T-helper 2 cell treated with Interferon-gamma antibody and Interleukin-4, amounts not matched to agents 100 ng/mL and 5 ng/mL, for 36 hours (primary cell): ENCODE measurements at regions not wholly inside any gene's neighbourhood (a gene's known extent, or its start where the extent isn't known, plus 50 kb on each side); places are given as distances from the start of the nearest gene placed in this dataset.
"Not testable (repeated sequence)": the region's sequence is repeated elsewhere in the genome, so short reads cannot be mapped to it uniquely, and the experiment has no call there.

Experiments
- intact Hi-C: fragments of 100-400 bp; cut with micrococcal nuclease; formaldehyde crosslinking; loops from one replicate; pipeline ENCODE4 v1.15.1; 2023

- intact Hi-C loops, result no loop called here
Measured at GRCh38 chr20:19112828-19113227, 99.6 kb upstream of the SLC24A3 start.

DNA sequence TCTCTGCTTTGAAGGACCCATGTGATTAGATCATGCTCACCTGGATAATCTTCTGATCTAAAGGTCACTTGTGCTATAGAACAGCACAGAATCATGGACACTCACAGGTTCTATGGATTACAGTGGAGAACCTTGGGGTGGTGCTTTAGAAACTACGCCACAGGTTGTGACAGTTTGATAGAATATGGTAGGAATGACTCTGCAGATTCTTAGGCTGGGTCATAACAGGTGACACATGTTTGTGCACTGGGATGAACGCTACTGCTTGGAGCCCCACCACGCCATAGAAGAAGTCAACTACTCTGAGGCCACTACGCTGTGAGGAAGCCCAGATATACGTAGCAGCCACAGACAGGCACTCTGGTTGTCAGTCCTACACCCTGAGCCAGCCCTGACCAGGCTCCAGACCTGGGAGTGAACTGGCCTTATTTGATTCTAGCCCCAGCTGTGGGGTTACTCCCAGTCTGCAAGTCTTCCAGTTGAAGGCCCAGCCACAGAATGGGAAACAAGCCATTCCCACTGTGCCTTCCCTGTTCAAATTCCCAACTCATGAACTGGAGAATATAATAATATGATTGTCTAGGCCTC, 99.0 kb upstream of the SLC24A3 start:
- intact Hi-C loops, result no loop called here

- intact Hi-C loops, result no loop called here
Measured at GRCh38 chr20:19114410-19114809, 98.0 kb upstream of the SLC24A3 start.

DNA sequence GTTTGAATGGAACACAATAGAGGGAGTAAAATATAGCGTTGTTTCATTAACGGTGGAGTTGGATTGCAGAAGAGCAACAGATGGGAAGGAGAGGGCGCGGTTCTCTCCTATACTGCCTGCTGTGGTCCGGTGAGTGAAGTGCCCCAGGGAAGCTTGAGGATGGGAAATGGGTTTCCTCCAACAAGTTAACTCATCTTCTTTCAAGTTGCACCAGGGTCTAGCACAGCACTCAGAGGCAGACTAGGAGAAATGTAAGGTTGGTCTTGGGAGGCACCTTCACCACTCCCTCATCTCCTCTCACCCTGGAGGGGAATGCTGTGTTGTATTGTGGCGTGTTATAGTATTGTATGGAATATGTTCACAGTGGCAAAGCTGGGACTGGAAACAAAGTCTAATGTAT, 96.9 kb upstream of the SLC24A3 start:
- intact Hi-C loops, result no loop called here

DNA sequence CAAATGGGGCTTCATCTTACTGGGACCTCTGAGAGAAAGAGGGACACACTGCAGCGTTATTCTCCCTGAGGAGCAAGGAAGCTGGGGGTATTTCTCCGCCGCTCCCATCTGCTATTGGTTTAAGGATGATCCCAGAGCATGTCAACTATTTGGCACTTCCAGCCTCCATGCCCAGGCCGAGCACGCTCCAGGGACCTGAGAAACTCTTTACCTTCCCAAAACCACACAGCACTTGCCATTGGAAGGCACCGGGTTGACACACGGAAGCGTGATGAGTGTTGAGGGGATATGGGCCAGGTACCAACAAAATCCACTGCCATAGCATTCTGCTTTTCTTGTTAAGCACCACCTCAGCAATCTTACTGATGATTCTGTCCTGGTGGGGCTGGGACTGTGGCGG, 92.4 kb upstream of the SLC24A3 start:
- intact Hi-C loops, result no loop called here

DNA sequence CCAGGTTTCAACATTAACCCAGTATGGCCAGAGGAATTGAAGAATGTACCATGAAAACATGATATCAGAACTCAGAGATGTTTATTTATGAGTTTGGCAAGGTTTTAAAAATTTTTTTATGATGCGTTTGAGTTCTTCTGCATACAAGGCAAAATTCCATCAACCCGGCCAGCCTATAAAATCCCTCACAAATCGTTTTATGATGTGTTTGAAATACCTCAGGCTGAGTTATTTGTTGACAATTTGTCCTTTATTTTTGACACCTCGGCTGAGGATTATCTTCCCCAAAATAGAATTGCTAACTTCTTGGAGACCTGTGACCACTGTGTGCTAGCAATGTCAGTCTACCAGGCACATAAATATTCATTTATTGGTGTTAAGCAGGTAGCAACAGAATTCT, 91.9 kb upstream of the SLC24A3 start:
- intact Hi-C loops, result no loop called here

- intact Hi-C loops, result no loop called here
Measured at GRCh38 chr20:19121463-19121862, 91.0 kb upstream of the SLC24A3 start.

DNA sequence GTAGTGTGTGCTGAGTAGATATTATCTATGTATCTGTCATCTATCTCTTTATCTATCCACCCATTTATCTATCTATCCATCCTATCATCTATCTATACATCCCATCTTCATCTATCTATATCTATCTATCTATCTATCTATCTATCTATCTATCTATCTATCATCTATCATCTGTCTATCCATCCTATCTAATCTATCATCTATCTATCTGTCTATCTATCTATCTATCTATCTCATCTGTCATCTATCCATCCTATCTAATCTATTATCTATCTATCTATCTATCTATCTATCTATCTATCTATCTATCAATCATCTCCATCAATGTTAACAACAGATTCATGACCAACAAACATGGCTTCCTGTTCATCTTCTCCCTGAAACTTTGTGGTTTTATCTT, 90.5 kb upstream of the SLC24A3 start:
- intact Hi-C loops, result no loop called here

DNA sequence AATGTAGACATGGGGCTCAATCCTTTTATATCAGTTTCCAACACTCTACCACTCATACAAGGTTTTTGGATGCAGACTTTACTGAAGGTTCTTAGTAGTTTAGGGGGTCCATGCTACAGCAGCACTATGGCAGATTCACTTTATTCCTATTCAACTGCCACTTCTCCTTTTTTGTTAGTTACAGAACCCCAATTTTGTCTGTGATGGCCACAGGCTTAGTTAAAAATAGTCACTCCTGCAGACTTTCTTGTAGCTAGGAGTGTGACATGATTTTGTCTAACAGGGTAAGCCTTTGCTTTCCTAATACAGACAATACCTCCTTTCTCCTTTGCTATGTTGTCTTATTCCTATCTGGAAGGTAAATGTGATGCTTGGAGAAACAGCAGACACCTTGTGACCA, 90.0 kb upstream of the SLC24A3 start:
- intact Hi-C loops, result no loop called here

DNA sequence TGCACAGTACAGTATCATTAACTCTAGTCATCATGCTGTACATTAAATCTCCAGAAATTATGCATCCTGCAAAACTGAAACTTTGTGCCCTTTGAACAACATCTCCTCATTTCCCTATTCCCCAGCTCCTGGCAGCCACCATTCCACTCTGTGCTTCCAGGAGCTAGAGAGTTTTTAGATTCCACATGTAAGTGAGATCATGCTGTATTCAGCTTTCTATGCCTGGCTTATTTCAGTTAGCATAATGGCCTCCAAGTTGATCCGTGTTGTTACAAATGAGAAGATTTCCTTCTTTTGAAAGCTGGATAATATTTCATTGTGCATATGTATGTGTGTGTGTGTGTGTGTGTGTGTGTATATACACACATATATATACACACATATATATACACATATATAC, 86.9 kb upstream of the SLC24A3 start:
- intact Hi-C loops, result no loop called here

- intact Hi-C loops, result no loop called here
Measured at GRCh38 chr20:19129306-19129705, 83.1 kb upstream of the SLC24A3 start.

DNA sequence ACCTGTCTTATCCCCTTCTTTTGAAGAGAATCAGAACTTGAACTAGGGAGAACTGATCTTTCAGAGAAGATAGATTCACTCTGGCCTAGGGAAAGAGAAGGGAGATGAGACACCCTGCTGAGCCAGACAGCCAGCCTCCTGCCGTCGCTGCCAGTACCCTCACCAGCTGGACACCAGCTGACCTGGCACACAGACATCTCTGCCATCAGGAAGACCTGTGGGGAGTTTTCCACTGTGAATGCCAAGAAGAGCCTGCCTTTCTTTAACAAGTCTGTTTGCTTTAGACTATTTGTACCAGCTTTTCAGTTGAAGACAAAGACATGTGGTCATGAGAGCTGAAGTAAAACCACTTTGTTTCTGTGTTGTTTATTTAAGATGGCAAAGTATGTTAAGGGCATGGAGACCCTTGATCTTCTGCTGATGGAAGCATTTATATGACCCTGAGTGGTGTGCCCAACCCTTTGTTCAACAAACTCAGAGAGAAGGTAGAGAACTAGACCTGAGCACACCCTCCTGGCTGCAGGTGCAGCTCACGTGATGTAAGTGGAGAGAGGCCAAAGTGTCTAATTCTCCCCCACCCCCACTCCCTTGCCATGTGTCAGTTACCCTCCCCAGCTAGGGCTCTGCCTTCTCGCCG, 82.3 kb upstream of the SLC24A3 start:
- intact Hi-C loops, result no loop called here

- intact Hi-C loops, result no loop called here
Measured at GRCh38 chr20:19130613-19130984, 81.8 kb upstream of the SLC24A3 start.

DNA sequence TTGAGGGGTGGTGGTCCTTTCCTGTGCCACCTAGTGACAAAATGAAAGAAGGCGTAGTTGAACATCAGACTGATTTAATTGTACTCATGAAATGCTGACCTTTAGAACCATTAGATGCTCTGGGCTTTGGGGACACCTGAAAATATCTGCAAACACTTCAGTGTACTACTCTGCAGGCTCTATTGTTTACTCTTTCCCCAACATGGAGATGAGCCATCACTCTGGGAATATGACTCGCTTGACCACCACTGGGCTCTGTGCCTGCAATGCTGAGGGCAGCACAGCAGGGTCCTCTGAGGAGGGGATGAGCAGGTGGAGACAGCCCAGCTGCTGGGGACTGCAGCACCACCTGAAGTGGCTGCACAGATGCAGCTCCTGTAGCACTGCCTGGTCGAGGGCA, 74.8 kb upstream of the SLC24A3 start:
- intact Hi-C loops, result no loop called here

DNA sequence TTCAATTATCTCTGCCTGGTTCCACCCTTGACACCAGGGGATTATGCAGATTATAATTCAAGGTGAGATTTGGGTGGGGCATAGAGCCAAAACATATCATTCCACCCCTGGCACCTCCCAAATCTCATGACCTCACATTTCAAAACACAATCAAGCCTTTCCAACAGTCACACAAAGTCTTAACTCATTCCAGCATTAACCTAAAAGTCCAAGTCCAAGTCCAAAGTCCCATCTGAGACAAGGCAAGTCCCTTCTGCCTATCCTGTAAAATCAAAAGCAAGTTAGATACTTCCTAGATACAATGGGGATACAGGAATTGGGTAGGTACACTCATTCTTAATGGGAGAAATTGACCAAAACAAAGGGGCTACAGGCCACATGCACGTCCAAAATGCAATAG, 73.7 kb upstream of the SLC24A3 start:
- intact Hi-C loops, result no loop called here

GRCh38 chr20:19139584-19139983, 72.9 kb upstream of the SLC24A3 start:
- intact Hi-C loops, result not testable (repeated sequence)

GRCh38 chr20:19141998-19142397, 70.4 kb upstream of the SLC24A3 start:
- intact Hi-C loops, result no loop called here

DNA sequence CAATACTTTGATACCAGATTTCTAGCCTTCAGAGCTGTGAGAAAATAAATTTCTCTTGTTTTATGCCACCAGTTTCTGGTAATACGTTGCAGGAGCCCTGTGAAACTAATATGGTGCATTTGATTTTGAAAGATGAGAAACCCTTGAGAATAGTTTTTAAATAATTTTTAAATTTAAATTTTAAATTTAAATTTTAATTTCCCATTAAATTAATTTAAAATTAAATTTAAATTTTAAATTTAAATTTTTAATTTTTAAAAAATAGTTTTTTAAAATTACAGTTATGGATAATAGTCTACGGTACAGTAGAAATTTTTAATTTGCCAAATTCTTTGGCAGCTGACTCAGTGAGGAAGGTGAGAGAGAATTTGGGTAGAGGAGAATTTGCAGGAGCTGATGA, 68.6 kb upstream of the SLC24A3 start:
- intact Hi-C loops, result no loop called here

DNA sequence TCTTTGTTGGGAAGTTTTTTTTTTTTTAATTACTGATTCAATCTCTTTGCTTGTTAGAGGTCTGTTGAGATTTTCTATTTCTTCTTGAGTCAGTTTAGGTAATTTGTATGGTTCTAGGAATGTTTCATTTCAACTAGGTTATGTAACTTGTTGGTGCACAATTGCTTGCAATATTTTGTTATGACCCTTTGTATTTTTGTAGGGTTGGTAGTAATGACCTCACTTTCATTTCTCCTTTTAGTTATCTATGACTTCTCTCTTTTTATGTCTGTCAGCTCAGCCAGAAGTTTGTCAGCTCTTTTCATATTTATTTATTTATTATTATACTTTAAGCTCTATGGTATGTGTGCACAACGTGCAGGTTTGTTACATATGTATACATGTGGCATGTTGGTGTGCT, 51.1 kb upstream of the SLC24A3 start:
- intact Hi-C loops, result no loop called here
